ENCODE measurements at regions not wholly inside any gene's neighbourhood (a gene's known extent, or its start where the extent isn't known, plus 50 kb on each side); places are given as distances from the start of the nearest gene placed in this dataset.

DNA sequence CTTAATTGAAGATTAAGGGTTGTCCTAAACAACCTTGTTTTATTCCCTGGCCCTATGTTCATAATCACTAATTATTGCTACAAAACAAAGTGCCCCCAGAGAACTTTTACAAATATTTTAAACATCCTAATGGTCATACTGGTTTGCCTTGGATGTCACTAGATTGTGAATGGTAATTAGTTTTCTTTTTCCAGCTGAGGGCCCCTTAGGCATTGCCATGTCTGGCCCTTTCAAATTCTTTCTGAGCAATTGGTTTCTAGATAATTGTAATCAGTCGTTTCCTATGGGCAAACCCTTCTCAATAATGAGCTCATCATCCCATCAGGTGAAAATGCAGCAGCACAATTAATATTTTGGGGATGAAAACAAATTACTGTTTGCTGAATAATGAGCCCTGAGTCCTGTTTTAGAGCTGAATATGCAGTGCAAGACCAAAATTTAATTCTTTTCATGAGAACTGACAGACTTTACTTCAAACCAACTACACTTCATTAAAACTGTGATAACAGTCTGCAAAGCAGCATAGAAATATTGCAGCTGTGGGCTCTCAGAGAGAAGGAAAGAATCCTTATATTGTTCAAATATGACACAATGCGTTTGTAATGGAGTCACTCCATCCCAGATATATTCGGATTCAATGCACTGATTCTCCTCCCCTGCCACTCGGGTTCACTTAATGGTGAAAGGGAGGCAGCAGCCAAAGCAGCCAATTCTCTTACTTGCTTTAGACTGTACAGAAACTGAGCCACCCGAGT, 67.7 kb upstream of the ARHGAP5 start:
- Histone ChIP-seq H3K4me1 (ENCODE audit: control insufficient read depth, insufficient read depth, low read length) (peaks cover 2% of the 10 kb centered on the region), H3K9me3 (replicated peaks; ENCODE audit: control insufficient read depth, low read depth, low read length) (no peaks in the 10 kb centered on the region), H3K27me3 (ENCODE audit: control insufficient read depth, insufficient read depth, low read length) (no peaks in the 10 kb centered on the region), H3K36me3 (ENCODE audit: control insufficient read depth, insufficient read depth, low read length) (no peaks in the 10 kb centered on the region), H3K4me3 (ENCODE audit: low read length) (no peak overlapping the region), H3K27ac (ENCODE audit: low read length) (no peak overlapping the region)
- WGBS (ENCODE audit: insufficient coverage): 82% methylated on average over 1 of the region's 5 CpGs
- no peak for DNase-seq

DNA sequence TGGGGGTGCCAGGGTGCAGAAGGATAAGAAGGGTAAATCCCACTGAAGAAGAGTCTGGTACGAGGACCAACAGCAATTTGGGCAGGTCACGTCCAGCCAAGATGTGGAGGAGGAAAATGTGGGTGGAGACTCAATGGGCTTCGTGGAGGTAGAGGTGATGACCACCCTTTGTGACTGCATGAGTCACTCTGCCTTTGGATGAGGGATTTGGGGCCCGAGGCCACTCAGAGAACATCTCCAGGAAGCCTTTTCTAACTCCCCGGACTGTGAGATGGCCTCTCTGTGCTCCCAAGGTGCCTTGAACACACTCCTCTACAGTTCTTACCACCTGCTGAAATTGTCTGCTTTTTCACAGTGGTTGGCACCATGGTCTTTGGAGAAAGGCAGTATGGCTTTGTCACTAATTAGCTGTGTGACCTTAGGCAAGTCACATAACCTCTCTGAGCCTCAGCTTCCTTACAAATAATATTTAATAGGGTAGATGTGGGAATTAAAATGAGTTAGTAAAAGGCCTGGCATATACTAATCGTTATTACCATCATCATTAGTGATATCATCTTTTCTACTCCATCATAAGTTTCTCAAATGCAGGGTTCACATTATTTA, 67.0 kb upstream of the ARHGAP5 start:
- WGBS (ENCODE audit: insufficient coverage): 80% methylated on average over 4 of the region's 6 CpGs
- H3K4me1 ChIP-seq (ENCODE audit: control insufficient read depth, insufficient read depth, low read length): peaks cover 2% of the 10 kb centered on the region
- H3K27ac ChIP-seq (ENCODE audit: low read length): no peak overlapping the region

DNA sequence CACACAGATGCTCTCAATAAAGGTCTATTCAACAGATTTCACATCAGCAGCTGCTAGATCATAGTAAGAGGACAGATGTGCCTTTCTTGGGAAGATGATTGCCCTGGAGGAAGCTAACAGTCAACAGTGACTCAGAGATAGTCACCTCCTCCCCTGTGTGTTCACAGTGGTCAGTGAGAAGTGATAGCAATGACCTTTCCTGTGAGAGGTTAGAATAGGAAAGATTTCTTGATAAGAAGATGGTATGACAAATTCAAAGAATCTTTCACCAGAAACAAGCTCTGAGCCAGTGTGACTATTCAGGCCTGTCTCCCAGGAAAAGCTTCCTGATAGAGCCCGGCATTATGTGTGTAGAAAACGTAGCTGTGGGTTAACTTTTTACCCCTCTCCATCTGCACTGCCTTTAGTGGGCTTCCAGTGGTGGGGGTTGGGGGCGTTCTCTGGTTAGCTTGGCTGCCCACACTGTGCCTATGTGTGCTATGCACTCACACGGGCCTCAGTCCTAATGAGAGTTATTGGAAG, 66.4 kb upstream of the ARHGAP5 start:
- WGBS (ENCODE audit: insufficient coverage): 17% methylated on average over 1 of the region's 4 CpGs

More for the DNA sequence above, 67.0 kb upstream of the ARHGAP5 start:
- no peak for DNase-seq
- Histone ChIP-seq H3K4me3 (ENCODE audit: low read length) (no peak overlapping the region), H3K27me3 (ENCODE audit: control insufficient read depth, insufficient read depth, low read length) (no peaks in the 10 kb centered on the region), H3K9me3 (replicated peaks; ENCODE audit: control insufficient read depth, low read depth, low read length) (no peaks in the 10 kb centered on the region), H3K36me3 (ENCODE audit: control insufficient read depth, insufficient read depth, low read length) (no peaks in the 10 kb centered on the region)

DNA sequence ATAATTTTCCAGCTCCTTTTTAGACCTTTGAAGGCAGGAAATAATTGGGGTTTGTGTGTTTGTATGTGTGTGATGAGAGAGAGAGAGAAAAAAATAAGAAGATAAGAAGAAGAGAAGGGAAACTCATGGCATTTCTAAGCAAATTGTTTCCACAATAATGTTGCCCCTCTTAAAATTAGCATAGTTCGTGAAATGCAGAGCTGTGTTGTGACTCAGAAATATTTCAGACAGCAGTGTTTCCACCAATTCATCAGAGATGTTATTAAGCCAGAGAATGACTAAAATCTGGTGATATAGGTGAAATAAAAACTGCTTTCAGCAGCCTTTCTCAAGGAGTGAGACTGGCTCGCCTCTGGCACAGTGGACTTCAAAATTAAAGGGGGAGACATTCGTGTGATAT, 65.9 kb upstream of the ARHGAP5 start:
- WGBS (ENCODE audit: insufficient coverage): 100% methylated on average over 1 of the region's 3 CpGs
- peaks cover 2% of the 10 kb centered on the region for H3K4me1 ChIP-seq (ENCODE audit: control insufficient read depth, insufficient read depth, low read length)
- no peak for DNase-seq
- H3K36me3 ChIP-seq (ENCODE audit: control insufficient read depth, insufficient read depth, low read length): no peaks in the 10 kb centered on the region
- no peak overlapping the region for H3K27ac ChIP-seq (ENCODE audit: low read length)
- H3K9me3 ChIP-seq (replicated peaks; ENCODE audit: control insufficient read depth, low read depth, low read length): no peaks in the 10 kb centered on the region
- H3K27me3 ChIP-seq (ENCODE audit: control insufficient read depth, insufficient read depth, low read length): no peaks in the 10 kb centered on the region
- H3K4me3 ChIP-seq (ENCODE audit: low read length): no peak overlapping the region

More for the DNA sequence above, 66.4 kb upstream of the ARHGAP5 start:
- no peaks in the 10 kb centered on the region for H3K36me3 ChIP-seq (ENCODE audit: control insufficient read depth, insufficient read depth, low read length)
- H3K9me3 ChIP-seq (replicated peaks; ENCODE audit: control insufficient read depth, low read depth, low read length): no peaks in the 10 kb centered on the region
- H3K27me3 ChIP-seq (ENCODE audit: control insufficient read depth, insufficient read depth, low read length): no peaks in the 10 kb centered on the region
- no peak overlapping the region for H3K4me3 ChIP-seq (ENCODE audit: low read length)
- peaks cover 2% of the 10 kb centered on the region for H3K4me1 ChIP-seq (ENCODE audit: control insufficient read depth, insufficient read depth, low read length)
- DNase-seq: no peak
- no peak overlapping the region for H3K27ac ChIP-seq (ENCODE audit: low read length)

DNA sequence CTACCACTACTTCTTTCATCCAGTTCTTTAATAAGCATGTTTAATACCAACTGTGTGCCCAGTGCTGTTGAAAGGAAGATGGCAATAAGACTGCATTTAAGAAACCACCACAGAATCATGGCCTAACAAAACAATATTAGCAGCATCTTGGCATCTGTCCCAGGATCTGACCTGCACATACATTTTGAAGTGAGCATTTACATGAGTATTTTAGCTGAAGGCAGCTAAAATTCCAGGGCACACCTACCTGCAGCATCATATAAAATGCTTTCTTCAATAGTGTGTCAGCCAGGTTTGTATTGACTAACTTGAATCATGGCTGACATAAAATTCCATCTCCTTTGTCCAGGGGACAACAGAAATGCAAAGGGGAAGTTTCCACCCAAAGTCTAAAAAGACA, 65.0 kb upstream of the ARHGAP5 start:
- Histone ChIP-seq H3K4me1 (ENCODE audit: control insufficient read depth, insufficient read depth, low read length) (no peaks in the 10 kb centered on the region), H3K4me3 (ENCODE audit: low read length) (no peak overlapping the region), H3K27ac (ENCODE audit: low read length) (no peak overlapping the region), H3K36me3 (ENCODE audit: control insufficient read depth, insufficient read depth, low read length) (no peaks in the 10 kb centered on the region), H3K9me3 (replicated peaks; ENCODE audit: control insufficient read depth, low read depth, low read length) (no peaks in the 10 kb centered on the region), H3K27me3 (ENCODE audit: control insufficient read depth, insufficient read depth, low read length) (no peaks in the 10 kb centered on the region)
- DNase-seq: no peak

DNA sequence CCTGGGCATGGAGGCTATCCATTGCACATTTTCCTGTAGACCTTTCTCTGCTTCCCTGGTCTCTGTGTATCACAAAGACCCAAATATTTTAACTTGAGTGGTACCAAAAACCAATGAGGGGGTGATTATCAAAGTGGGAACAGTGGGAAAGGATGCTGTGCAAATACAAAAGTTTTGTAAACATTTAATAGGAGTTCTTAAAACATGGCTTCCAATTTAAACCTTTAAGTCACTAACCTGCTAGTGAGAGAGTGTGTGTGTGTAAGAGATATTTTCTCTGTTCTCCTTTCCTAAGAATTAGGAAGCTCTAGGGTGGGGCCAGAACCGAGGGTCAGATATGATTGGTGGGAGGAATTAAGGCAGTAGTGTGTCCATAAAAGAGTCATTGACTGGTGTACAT, 64.5 kb upstream of the ARHGAP5 start:
- WGBS (ENCODE audit: insufficient coverage): 60% methylated on average over 1 of the region's 1 CpG
- Histone ChIP-seq H3K4me1 (ENCODE audit: control insufficient read depth, insufficient read depth, low read length) (no peaks in the 10 kb centered on the region), H3K4me3 (ENCODE audit: low read length) (no peak overlapping the region), H3K27ac (ENCODE audit: low read length) (no peak overlapping the region), H3K9me3 (replicated peaks; ENCODE audit: control insufficient read depth, low read depth, low read length) (no peaks in the 10 kb centered on the region), H3K27me3 (ENCODE audit: control insufficient read depth, insufficient read depth, low read length) (no peaks in the 10 kb centered on the region), H3K36me3 (ENCODE audit: control insufficient read depth, insufficient read depth, low read length) (no peaks in the 10 kb centered on the region)
- no peak for DNase-seq

DNA sequence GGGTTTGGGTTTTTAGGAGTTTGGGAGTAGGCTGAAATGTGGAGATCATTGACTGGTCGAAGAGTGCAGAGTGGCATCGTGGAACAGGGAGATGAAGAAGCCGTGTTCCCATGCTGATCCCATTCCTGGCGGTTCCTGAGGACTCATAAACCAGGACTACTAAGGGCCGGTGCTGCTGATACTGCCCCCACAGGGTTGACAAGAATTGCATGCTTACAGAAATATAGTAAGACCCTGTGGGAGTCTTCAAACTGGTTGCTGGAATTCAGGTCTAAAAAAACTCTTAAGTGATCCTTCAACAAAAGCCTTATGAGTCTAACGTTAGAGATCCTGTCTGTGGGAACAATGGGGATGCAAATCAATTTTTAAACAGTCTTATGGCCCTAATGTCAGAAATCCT, 64.0 kb upstream of the ARHGAP5 start:
- no peaks in the 10 kb centered on the region for H3K36me3 ChIP-seq (ENCODE audit: control insufficient read depth, insufficient read depth, low read length)
- 83% methylated on average over 2 of the region's 6 CpGs for WGBS (ENCODE audit: insufficient coverage)
- H3K27me3 ChIP-seq (ENCODE audit: control insufficient read depth, insufficient read depth, low read length): no peaks in the 10 kb centered on the region
- no peak overlapping the region for H3K27ac ChIP-seq (ENCODE audit: low read length)
- H3K4me1 ChIP-seq (ENCODE audit: control insufficient read depth, insufficient read depth, low read length): no peaks in the 10 kb centered on the region
- no peak overlapping the region for H3K4me3 ChIP-seq (ENCODE audit: low read length)
- H3K9me3 ChIP-seq (replicated peaks; ENCODE audit: control insufficient read depth, low read depth, low read length): no peaks in the 10 kb centered on the region
- DNase-seq: no peak

DNA sequence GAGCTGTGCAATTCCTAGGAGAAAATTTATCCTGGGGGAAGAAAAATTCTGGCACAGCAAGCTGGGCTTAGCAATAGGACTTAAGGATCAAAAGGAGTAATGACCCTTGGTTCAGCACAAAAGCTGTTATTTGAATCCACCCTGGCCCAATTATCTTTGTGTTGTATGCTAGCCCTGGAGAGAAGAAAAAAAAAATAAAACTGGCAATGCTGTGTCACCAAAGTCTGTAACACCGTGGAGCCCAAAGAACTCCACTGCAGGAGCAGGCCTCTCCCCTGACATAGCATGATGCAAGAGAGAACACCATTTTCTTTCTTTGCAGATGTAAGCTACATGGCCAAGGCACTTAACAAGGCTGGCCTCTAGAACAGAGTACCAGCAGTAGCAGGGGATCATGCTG, 63.0 kb upstream of the ARHGAP5 start:
- DNase-seq: no peak
- Histone ChIP-seq H3K27ac (ENCODE audit: low read length) (no peak overlapping the region), H3K9me3 (replicated peaks; ENCODE audit: control insufficient read depth, low read depth, low read length) (no peaks in the 10 kb centered on the region), H3K4me1 (ENCODE audit: control insufficient read depth, insufficient read depth, low read length) (peaks cover under 1% of the 10 kb centered on the region), H3K36me3 (ENCODE audit: control insufficient read depth, insufficient read depth, low read length) (no peaks in the 10 kb centered on the region), H3K27me3 (ENCODE audit: control insufficient read depth, insufficient read depth, low read length) (no peaks in the 10 kb centered on the region), H3K4me3 (ENCODE audit: low read length) (no peak overlapping the region)
- WGBS (ENCODE audit: insufficient coverage): 50% methylated on average over 1 of the region's 1 CpG

DNA sequence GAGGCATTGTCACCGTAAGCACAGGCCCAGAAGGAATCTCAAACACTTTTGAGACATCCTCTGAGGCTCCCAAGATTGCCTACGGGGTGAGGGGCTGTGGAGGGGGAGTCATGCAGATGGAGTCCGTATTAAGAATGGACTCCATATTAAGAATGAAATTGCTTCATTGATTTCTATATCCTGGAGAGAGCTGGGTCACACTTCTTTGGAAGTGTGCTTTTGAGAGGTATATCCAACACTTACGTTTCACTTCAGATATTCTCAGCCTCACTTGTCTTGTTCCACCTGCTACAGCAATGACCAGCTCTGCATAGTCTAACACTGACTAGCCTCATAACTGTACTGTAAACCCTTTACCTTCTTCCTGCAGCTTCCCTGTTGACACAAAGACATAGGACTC, 62.6 kb upstream of the ARHGAP5 start:
- Histone ChIP-seq H3K4me1 (ENCODE audit: control insufficient read depth, insufficient read depth, low read length) (peaks cover 5% of the 10 kb centered on the region), H3K27me3 (ENCODE audit: control insufficient read depth, insufficient read depth, low read length) (no peaks in the 10 kb centered on the region), H3K4me3 (ENCODE audit: low read length) (no peak overlapping the region), H3K27ac (ENCODE audit: low read length) (no peak overlapping the region), H3K36me3 (ENCODE audit: control insufficient read depth, insufficient read depth, low read length) (no peaks in the 10 kb centered on the region), H3K9me3 (replicated peaks; ENCODE audit: control insufficient read depth, low read depth, low read length) (no peaks in the 10 kb centered on the region)
- no peak for DNase-seq
- 67% methylated on average over 1 of the region's 4 CpGs for WGBS (ENCODE audit: insufficient coverage)

DNA sequence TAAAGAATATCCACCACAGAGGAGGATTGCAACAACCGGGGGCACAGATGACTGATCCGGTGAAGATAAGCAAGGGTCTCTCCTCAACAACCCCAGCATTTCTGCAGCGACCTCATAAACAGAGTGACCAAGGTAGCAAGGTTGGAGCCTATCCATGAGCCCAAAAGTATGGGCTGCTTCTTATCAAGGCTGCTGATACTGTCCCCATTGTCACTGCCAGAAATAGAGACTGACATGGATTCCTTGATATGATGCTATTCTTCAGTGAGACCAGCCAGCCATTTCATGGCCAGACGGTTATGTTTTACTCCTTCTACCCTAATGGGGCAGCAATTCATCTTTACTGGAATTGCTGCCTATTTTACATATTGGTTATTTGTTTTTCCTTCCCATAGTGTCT, 61.9 kb upstream of the ARHGAP5 start:
- no peak overlapping the region for H3K27ac ChIP-seq (ENCODE audit: low read length)
- DNase-seq: no peak
- H3K9me3 ChIP-seq (replicated peaks; ENCODE audit: control insufficient read depth, low read depth, low read length): no peaks in the 10 kb centered on the region
- H3K36me3 ChIP-seq (ENCODE audit: control insufficient read depth, insufficient read depth, low read length): no peaks in the 10 kb centered on the region
- peaks cover 5% of the 10 kb centered on the region for H3K4me1 ChIP-seq (ENCODE audit: control insufficient read depth, insufficient read depth, low read length)
- WGBS (ENCODE audit: insufficient coverage): 88% methylated on average over 1 of the region's 4 CpGs
- no peak overlapping the region for H3K4me3 ChIP-seq (ENCODE audit: low read length)
- no peaks in the 10 kb centered on the region for H3K27me3 ChIP-seq (ENCODE audit: control insufficient read depth, insufficient read depth, low read length)

Data from muscle of leg (tissue), 3 donors.